ENCODE measurements at regions not wholly inside any gene's neighbourhood (a gene's known extent, or its start where the extent isn't known, plus 50 kb on each side); places are given as distances from the start of the nearest gene placed in this dataset.

- no peak for TF ChIP-seq EZH2 (IDR thresholded peaks at IDR 0.05; ENCODE audit: insufficient read depth, poor library complexity, severe bottlenecking)
- TF ChIP-seq EZH2phosphoT487 (IDR thresholded peaks at IDR 0.05; ENCODE audit: insufficient read depth, low read depth), result no peak
These were observed 599.1 kb upstream of the SOX11 start for GRCh38 chr2:5093056-5093455.

All from GM23248 (cell line).